ENCODE measurements at regions not wholly inside any gene's neighbourhood (a gene's known extent, or its start where the extent isn't known, plus 50 kb on each side); places are given as distances from the start of the nearest gene placed in this dataset.

- no peak for TF ChIP-seq CTCF (IDR thresholded peaks at IDR 0.05; ENCODE audit: poor library complexity)
- no peak for TF ChIP-seq EZH2 (IDR thresholded peaks at IDR 0.05; ENCODE audit: borderline replicate concordance)
Observed at GRCh38 chr15:54803134-54803808, 393.5 kb downstream of the RSL24D1 start.

Data from hepatocyte (in vitro differentiated cells).